ENCODE measurements at regions not wholly inside any gene's neighbourhood (a gene's known extent, or its start where the extent isn't known, plus 50 kb on each side); places are given as distances from the start of the nearest gene placed in this dataset.

DNA sequence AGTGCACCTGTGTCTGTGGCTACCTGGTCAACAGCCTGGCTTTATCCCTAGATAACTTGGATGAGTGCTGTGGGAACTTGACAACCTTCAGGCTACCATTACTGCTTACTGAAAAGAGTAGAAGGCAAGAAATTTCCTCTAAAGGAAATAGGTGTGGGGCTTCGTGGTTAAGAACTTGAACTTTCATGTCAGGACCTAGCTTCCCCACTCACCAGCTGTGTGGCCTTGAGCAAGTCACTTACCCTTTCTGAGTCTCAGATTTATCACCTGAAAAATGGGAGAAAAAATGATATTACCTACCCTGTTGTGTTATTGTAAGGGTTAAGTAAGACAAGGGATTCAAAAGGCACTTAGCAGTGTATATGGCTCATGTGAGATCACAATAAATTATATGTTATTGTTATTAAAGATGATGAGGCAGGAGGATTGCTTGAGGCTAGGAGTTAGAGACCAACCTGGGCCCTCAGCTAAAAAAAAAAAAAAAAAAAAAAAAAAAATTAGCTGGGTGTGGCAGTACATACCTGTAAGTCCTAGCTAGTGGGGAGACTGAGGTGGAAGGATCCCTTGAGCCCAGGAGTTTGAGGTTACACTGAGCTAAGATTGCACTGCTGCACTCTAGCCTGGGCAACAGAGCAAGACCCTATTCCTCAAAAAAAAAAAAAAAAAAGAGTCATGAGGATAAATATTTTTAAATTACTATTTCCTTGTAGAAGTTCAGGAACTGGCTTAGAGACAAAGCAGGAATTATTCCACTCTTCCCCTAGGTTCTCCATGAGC is 97.0 kb upstream of the SPRY4 start (continued):
- no peak for TF ChIP-seq ZNF462 (CRISPR knock-in tag; IDR thresholded peaks at IDR 0.05)
- TF ChIP-seq NANOG (IDR thresholded peaks at IDR 0.05; ENCODE audit: borderline replicate concordance) = no peak
- no peak for TF ChIP-seq CREB1 (CRISPR knock-in tag; IDR thresholded peaks at IDR 0.05; ENCODE audit: low read depth)

DNA sequence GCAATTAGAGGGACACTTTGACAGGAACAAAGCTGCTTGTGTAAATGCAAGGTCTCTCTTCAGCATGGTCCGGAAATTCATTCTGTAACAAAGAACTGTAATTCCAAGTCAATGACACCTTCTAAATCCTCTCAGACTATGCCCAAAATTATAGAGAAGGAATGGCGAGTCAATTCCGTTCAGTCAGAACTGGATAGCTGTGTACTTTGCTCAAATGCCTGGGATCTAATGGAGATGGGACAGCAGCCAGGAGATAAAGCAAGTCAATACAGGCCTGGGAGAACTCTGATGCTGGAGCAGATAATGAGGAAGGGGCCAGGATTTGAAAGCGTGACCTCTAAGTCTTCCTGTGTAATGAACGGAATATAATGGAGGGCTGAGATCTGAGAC is 96.4 kb upstream of the SPRY4 start:
- Histone ChIP-seq H3K4me2 (no peak overlapping the region), H3K4me1 (ENCODE audit: insufficient read depth) (peaks cover 6% of the 10 kb centered on the region; the same call in 1 of the 2 replicates), H3K4me3 (no peak overlapping the region), H3K36me3 (ENCODE audit: insufficient read depth) (no peaks in the 10 kb centered on the region), H3K27ac (ENCODE audit: low read depth) (no peak overlapping the region), H3K9me2 (ENCODE audit: insufficient read depth) (no peaks in the 10 kb centered on the region), H3K79me2 (replicated peaks; ENCODE audit: insufficient read depth) (no peaks in the 10 kb centered on the region), H3K27me3 (ENCODE audit: insufficient read depth) (no peaks in the 10 kb centered on the region), H3F3A (replicated peaks; ENCODE audit: low read depth) (no peaks in the 10 kb centered on the region), H4K20me1 (replicated peaks; ENCODE audit: insufficient read depth) (0 out of 2 replicates have a peak, but pooled peaks cover 4% of the 10 kb centered on the region), H2AFZ (no peak overlapping the region)
- Mint-ChIP-seq H3K27me3 (ENCODE audit: insufficient read depth, low read depth, poor library complexity) (no peaks in the 10 kb centered on the region), H3K36me3 (ENCODE audit: low read depth) (peaks cover 16% of the 10 kb centered on the region), H3K27ac (no peak overlapping the region), H3K4me1 (peaks cover 21% of the 10 kb centered on the region), H3K4me3 (no peak overlapping the region), H3K9me3 (no peaks in the 10 kb centered on the region; the same call in 2 of the 3 replicates)
- DNase-seq (ENCODE audit: low spot score) = no peak
- no peak for ATAC-seq
- TF ChIP-seq CREB1 (CRISPR knock-in tag; IDR thresholded peaks at IDR 0.05; ENCODE audit: low read depth) (no peak), ZNF462 (CRISPR knock-in tag; IDR thresholded peaks at IDR 0.05) (no peak), POLR2AphosphoS5 (IDR thresholded peaks at IDR 0.05; ENCODE audit: low read depth) (no peak), NANOG (IDR thresholded peaks at IDR 0.05; ENCODE audit: borderline replicate concordance) (no peak), ZNF331 (CRISPR knock-in tag; IDR thresholded peaks at IDR 0.05; ENCODE audit: low read depth) (no peak)
